SW 1271 (cell line): ENCODE measurements at regions not wholly inside any gene's neighbourhood (a gene's known extent, or its start where the extent isn't known, plus 50 kb on each side); places are given as distances from the start of the nearest gene placed in this dataset.
"Not testable (repeated sequence)": the region's sequence is repeated elsewhere in the genome, so short reads cannot be mapped to it uniquely, and the experiment has no call there.

ENCODE experiments used
- DNase-seq, 2 experiments: peaks; one replicate each; lab custom pipeline; 2025; lab: John Stamatoyannopoulos, UW

- no peak for DNase-seq
These were observed 85.6 kb downstream of the OLFM1 start for GRCh38 chr9:135173066-135173465.

DNA sequence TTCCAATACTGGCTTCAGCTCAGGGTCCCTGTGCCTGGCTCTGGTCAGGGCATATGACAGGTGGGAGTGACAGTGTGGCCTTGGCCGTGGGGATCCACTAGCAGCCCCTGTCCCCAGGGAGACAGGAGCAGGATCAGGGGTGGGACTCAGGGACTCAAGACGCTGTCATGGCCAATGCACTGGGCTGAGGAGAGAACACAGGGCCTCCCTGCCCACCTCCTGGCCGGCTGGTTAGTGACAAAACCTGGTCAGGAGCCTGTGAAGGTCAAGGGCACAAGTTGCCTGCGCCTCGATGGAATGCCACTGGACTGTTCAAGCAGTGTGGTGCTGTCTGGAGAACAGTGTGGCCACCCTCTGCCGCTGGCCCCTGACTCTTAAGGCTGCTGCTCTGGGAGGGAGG is 86.8 kb downstream of the OLFM1 start:
- DNase-seq: no peak

- no peak for DNase-seq
These were observed 87.5 kb downstream of the OLFM1 start for GRCh38 chr9:135174981-135175380.

GRCh38 chr9:135176284-135176683 is 88.8 kb downstream of the OLFM1 start:
- no peak for DNase-seq

DNA sequence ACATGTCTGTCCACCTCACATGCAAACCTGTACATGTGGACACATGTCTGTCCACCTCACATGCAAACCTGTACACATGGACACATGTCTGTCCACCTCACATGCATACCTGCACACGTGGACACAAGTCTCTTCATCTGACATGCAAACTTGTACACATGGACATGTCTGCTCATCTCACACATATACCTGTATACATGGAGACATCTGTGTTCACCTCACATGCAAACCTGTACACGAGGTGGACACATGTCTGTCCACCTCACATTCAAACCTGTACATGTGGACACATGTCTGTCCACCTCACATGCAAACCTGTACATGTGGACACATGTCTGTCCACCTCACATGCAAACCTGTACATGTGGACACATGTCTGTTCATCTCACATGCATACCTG is 90.1 kb downstream of the OLFM1 start:
- not testable (repeated sequence) for DNase-seq

GRCh38 chr9:135178498-135178897 is 91.0 kb downstream of the OLFM1 start:
- DNase-seq: no peak

DNA sequence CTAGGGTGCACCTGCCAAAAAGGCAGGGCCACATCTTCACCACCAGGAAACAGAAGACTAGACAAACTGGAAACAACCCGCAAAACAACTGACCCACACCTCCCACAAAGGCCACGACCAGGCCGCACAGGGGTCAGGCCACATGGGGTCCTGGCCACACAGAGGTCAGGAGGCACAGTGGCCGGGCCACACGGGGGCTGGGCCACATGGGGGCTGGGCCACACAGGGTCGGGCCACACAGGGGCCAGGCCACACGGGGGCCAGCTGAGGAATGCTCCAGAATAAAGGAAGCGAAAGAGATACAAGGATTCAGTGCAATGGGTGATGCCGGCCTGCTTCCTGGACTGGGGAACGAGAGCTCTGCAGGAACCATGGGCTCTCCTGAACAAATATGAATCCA is 91.6 kb downstream of the OLFM1 start:
- no peak for DNase-seq

DNA sequence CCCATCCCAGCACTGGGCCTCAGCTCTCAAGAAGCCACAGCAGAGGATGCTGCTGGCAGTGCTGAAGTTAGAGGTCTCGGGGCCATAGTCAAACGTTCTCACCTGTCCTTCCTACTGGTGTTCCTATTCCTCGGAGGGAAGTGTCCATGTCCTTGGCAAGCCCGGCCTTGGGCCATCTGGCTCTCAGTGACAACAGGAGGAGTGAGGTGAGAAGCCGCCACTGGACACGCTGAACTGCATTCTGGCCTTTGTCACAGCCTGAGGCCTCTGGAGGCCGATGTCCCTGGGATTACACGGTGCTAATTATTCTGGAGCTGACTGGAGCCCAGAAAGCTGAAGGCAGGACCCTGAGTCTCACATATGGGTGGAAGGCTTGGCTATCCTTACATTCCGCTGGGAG is 92.5 kb downstream of the OLFM1 start:
- no peak for DNase-seq

- DNase-seq: no peak
These were observed 93.1 kb downstream of the OLFM1 start for GRCh38 chr9:135180586-135180985.

DNA sequence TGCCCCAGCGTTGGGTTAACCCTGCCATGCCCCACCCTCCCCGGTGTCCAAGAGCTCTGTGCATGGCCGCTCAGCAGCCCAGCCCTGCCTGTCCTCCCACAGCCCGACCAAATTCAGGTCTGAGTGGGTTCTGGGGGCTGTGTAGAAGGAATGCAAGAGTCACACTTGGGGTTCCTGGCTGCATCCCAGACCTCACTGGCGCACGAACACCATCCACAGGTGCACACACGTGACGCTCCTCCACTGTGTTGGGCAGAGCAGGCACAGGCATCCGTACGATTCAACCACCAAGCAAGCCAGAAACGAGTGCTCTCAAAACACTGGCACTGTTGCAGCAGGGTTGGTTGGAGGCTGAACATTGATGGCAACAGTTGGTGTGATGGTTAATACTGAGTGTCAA is 93.9 kb downstream of the OLFM1 start:
- no peak for DNase-seq

DNA sequence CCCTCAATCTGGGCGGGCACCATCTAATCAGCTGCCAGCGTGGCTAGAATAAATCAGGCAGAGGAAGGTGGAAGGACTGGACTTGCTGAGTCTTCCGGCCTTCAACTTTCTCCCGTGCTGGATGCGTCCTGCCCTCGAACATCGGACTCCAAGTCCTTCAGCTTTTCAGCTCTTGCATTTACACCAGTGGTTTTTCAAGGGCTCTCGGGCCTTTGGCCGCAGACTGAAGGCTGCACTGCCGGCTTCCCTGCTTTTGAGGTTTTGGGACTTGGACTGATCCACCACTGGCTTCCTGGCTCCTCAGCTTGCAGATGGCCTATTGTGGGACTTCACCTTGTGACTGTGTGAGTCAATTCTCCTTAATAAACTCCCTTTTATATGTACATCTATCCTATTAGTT is 94.4 kb downstream of the OLFM1 start:
- not testable (repeated sequence) for DNase-seq

DNA sequence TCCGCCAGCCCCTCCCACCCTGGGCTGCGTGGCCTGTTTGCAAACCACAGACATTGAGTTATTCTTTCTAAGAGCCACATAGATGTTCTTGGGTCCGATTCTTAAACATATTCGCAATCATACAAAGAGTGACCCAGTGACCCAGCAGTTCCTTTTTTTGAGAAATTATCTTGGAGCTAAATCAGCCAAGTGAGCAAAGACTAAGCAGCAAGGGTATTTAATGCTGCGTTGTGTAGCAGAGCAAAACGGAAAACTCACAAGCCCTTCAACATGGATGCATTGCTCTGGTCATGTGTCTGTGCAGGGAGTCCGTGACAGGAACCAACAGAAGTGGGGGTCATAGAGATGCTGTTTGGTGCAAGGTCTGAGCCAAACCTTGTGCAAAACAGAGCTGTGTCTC is 95.6 kb downstream of the OLFM1 start:
- DNase-seq: no peak

- DNase-seq: no peak
These were observed 96.2 kb downstream of the OLFM1 start for GRCh38 chr9:135183528-135184180.

GRCh38 chr9:135184181-135185053 is 96.9 kb downstream of the OLFM1 start:
- DNase-seq: no peak

GRCh38 chr9:135185060-135185459 is 97.6 kb downstream of the OLFM1 start:
- no peak for DNase-seq

- no peak for DNase-seq
These were observed 99.0 kb downstream of the OLFM1 start for GRCh38 chr9:135186248-135187164.

DNA sequence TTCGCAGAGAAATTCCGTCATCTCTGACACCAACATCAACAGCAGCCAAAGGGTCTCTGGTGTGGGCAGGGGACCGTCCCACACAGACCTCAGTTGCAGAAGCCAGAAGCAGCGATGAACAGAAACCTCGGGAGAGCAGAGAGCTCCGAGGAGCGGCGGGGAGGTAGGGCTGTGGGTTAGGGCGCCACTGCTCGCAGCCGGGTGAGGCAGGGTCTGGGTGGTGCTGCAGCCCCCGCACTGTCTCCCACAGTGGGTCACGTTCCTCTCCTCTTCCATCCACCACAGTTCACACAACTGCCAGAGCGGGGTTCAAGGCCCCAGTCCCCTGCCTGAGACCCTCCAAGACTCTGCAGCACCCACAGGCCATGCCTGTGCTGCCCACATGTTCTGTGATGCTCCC is 99.9 kb downstream of the OLFM1 start:
- DNase-seq: no peak

DNA sequence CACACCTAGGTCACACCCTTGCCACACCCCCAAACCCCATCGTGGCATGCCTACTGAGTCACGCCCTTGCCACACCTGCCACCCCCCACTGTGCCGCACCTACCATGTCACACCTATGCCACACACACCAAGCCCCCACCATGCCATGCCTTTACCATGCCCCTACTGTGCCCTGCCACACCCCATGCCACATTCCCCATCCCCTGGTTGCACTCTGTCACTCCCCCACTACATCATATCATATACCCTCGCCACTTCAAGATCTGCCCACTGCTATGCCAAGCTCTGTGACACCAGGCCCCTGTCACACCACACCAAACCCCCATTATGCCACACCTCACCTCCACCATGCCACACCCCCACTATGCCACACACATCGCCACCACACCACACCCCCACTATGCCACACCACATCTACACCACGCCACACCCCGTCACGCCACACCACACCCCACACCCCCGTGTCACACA is 101.2 kb downstream of the OLFM1 start:
- DNase-seq: no peak

DNA sequence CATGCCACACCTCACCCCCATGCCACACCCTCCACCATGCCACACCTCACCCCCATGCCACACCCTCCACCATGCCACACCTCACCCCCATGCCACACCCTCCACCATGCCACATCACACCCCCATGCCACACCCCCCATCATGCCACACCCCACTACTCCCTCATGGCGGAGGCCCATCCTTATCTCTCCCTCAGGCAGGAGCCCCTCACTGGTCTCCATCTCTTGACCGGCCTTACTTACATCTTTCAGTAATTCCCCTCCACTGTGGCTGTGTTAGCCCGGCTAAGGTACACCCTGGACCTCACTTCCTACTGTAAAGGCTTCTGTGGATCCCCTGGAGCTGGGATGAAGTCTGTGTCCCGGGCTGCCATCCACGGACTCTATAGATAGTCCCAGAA is 102.0 kb downstream of the OLFM1 start:
- DNase-seq: no peak

DNA sequence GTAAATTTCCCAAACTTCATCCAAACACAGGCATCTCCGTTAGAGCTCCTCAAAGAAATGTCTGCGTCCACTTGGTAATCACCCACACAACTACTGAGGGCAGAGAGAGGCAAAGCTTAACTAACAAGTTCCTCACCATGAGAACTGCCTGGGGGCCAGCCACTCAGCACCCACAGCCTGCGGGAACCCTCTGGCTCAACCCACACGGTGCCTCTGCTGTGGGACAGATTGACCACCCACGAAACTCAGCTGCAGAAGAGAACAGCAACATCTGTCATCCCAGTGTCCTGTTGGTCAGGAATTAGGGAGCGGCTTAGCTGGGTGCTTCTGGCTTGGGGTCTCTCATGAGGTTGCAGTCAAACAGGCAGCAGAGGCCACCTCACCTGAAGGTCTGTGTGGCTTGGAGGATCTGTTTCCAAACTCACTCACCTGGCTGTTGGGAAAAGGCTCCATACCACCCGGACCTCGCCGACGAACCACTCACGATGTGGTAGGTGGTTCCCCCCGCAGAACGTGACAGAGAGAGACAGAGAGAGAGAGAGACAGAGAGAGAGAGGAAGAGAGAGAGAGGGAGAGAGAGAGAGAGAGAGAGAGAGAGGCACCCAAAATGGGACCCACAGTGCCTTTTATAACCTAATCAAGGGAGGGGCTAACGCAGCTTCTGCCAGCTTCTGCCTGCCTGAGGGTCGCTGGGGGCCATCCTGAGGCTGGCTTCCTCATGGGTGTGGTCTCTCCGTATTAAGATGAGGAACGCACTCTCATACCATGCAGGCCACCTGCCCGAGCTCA is 103.5 kb downstream of the OLFM1 start:
- DNase-seq: no peak

DNA sequence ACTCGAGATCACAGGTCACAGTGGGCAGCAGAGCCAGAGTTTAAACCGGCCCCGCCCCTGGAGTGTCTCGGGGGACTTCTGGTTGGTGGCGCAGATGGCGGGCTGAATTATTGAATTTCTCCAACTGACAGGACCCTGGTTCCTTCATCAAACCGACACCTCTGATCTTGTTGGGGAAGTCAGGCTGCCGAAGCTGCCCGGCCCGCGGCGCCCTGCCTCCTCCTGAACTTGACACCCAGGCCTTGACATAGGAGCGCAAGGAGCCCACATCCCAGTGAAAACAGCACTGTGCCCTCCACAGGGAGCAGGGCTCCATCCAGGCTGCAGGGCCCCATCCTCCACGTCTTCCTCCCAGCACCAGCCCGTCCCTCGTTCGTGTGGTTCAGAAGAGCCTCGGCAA is 105.2 kb downstream of the OLFM1 start:
- DNase-seq: no peak

- DNase-seq: not testable (repeated sequence)
These were observed 108.5 kb downstream of the OLFM1 start for GRCh38 chr9:135195975-135196374.
